IMR-90 (cell line): ENCODE measurements at regions not wholly inside any gene's neighbourhood (a gene's known extent, or its start where the extent isn't known, plus 50 kb on each side); places are given as distances from the start of the nearest gene placed in this dataset.

Experiments
- ATAC-seq: fragments of 200-7000 bp; cut with Tn5 transposase; 2 replicates; pipeline ENCODE4 v1.9.1; 2020; ENCODE audit warnings: low read depth, mild to moderate bottlenecking, moderate library complexity
- BruUV-seq: library from RNA; stranded (reverse); fragments of 400-500 nt; replicated peaks from 2 replicates; lab custom pipeline; 2021; lab: Mats Ljungman, UMichigan
- CTCF ChIA-PET: fragments of 300-600 bp; formaldehyde crosslinking; extraction: SDS; loops from one replicate; lab custom pipeline; 2021; ENCODE audit warnings: antibody characterized with exemption; lab: Yijun Ruan, JAX
- POLR2A ChIA-PET: fragments of 300-600 bp; sonication (Branson Sonifier 250); formaldehyde crosslinking; loops from one replicate; lab custom pipeline; 2022; ENCODE audit warnings: antibody characterized with exemption; ENCODE audit not compliant: unreplicated experiment; lab: Charles Lee
- DNase-seq: peaks from one replicate; pipeline ENCODE4 v3.0.0; 2013
- H2AFZ ChIP-seq: replicated peaks from 2 replicates; pipeline ENCODE3; 2013; ENCODE audit warnings: low read length, mild to moderate bottlenecking; ENCODE audit not compliant: poor library complexity
- H2AK5ac ChIP-seq: 2 replicates; pipeline ENCODE4 v1.6.1; 2013; ENCODE audit warnings: low read depth, low read length, inconsistent platforms
- H2AK9ac ChIP-seq: replicated peaks from 2 replicates; pipeline ENCODE3; 2013; ENCODE audit warnings: mild to moderate bottlenecking, low read depth, low read length, moderate library complexity; ENCODE audit not compliant: poor library complexity
- H2BK120ac ChIP-seq: 2 replicates; pipeline ENCODE4 v1.6.1; 2013; ENCODE audit warnings: low read depth, low read length, inconsistent platforms
- H2BK15ac ChIP-seq: 3 replicates; pipeline ENCODE4 v1.6.1; 2013; ENCODE audit warnings: low read depth, low read length, inconsistent platforms
- H2BK20ac ChIP-seq: 2 replicates; pipeline ENCODE4 v1.6.1; 2013; ENCODE audit warnings: low read depth, mild to moderate bottlenecking, inconsistent platforms, low read length, moderate library complexity
- H2BK5ac ChIP-seq: 2 replicates; pipeline ENCODE4 v1.6.1; 2013; ENCODE audit warnings: mild to moderate bottlenecking, low read depth, low read length, inconsistent platforms; ENCODE audit not compliant: poor library complexity, severe bottlenecking
- H3K14ac ChIP-seq: replicated peaks from 2 replicates; pipeline ENCODE4 v1.6.1; 2013; ENCODE audit warnings: low read depth, low read length, inconsistent platforms
- H3K18ac ChIP-seq: 2 replicates; pipeline ENCODE4 v1.6.1; 2013; ENCODE audit warnings: low read depth, low read length, control low read depth
- H3K23ac ChIP-seq: 2 replicates; pipeline ENCODE4 v1.6.1; 2013; ENCODE audit warnings: low read depth, low read length, inconsistent platforms
- H3K27ac ChIP-seq: 2 replicates; pipeline ENCODE4 v1.5.1; 2013; ENCODE audit warnings: mild to moderate bottlenecking, control low read depth, low read length; ENCODE audit not compliant: insufficient read depth
- H3K27me3 ChIP-seq: 2 replicates; pipeline ENCODE4 v1.6.1; 2013; ENCODE audit warnings: low read length; ENCODE audit not compliant: control insufficient read depth, insufficient read depth
- H3K36me3 ChIP-seq: 2 replicates; pipeline ENCODE4 v1.6.1; 2013; ENCODE audit warnings: low read length, mixed read lengths; ENCODE audit not compliant: control insufficient read depth, insufficient read depth
- H3K4ac ChIP-seq: 2 replicates; pipeline ENCODE4 v1.6.1; 2013; ENCODE audit warnings: low read depth, low read length, inconsistent platforms
- H3K4me1 ChIP-seq: 2 replicates; pipeline ENCODE4 v1.6.1; 2013; ENCODE audit warnings: low read length, mixed read lengths; ENCODE audit not compliant: control insufficient read depth, insufficient read depth
- H3K4me2 ChIP-seq: 2 replicates; pipeline ENCODE4 v1.6.1; 2013; ENCODE audit warnings: low read depth, mild to moderate bottlenecking, control low read depth, low read length, moderate library complexity
- H3K4me3 ChIP-seq: 2 replicates; pipeline ENCODE4 v1.5.1; 2013; ENCODE audit warnings: low read depth, mild to moderate bottlenecking, control low read depth, low read length, moderate library complexity; ENCODE audit not compliant: insufficient read depth
- H3K56ac ChIP-seq: 2 replicates; pipeline ENCODE4 v1.6.1; 2013; ENCODE audit warnings: low read length, inconsistent platforms; ENCODE audit not compliant: insufficient read depth; ENCODE audit errors: extremely low read depth
- H3K79me1 ChIP-seq, 2 experiments: 2 replicates each; pipeline ENCODE4 v1.6.1; 2013; ENCODE audit warnings: low read length in 2 of 2, inconsistent platforms in 1 of 2, low read depth in 1 of 2
- H3K9ac ChIP-seq: 2 replicates; pipeline ENCODE4 v1.6.1; 2013; ENCODE audit warnings: low read depth, low read length, control low read depth
- H3K9me1 ChIP-seq: 2 replicates; pipeline ENCODE4 v1.6.1; 2013; ENCODE audit warnings: low read length, inconsistent platforms; ENCODE audit not compliant: insufficient read depth
- H3K9me3 ChIP-seq: 2 replicates; pipeline ENCODE4 v1.6.1; 2013; ENCODE audit warnings: low read length; ENCODE audit not compliant: control insufficient read depth, insufficient read depth
- H4K20me1 ChIP-seq: 2 replicates; pipeline ENCODE4 v1.6.1; 2013; ENCODE audit warnings: low read length, inconsistent platforms; ENCODE audit not compliant: insufficient read depth
- H4K5ac ChIP-seq: 2 replicates; pipeline ENCODE4 v1.6.1; 2013; ENCODE audit warnings: mild to moderate bottlenecking, low read depth, low read length, control low read depth
- H4K8ac ChIP-seq, 2 experiments: 2 replicates each; pipeline ENCODE4 v1.6.1; 2013; ENCODE audit warnings: low read depth in 2 of 2, low read length in 2 of 2, control low read depth in 1 of 2, inconsistent platforms in 1 of 2
- H4K91ac ChIP-seq: 2 replicates; pipeline ENCODE4 v1.6.1; 2013; ENCODE audit warnings: low read depth, low read length, inconsistent platforms; ENCODE audit not compliant: insufficient read depth
- BHLHE40 ChIP-seq: fragments of 150-350 bp; IDR thresholded peaks from 2 replicates; pipeline ENCODE4 v1.6.1; 2016; ENCODE audit warnings: mild to moderate bottlenecking, low read depth, low read length
- CEBPB ChIP-seq: IDR thresholded peaks from 2 replicates; pipeline ENCODE4 v1.6.1; 2012; ENCODE audit warnings: low read depth, low read length, improper control_type of control experiment
- CHD1 ChIP-seq: IDR thresholded peaks from 2 replicates; pipeline ENCODE4 v1.6.1; 2012; ENCODE audit warnings: low read depth, low read length, improper control_type of control experiment
- FOS ChIP-seq: fragments of 150-350 bp; IDR thresholded peaks from 2 replicates; pipeline ENCODE4 v1.6.1; 2016; ENCODE audit warnings: low read depth, low read length
- MXI1 ChIP-seq: IDR thresholded peaks from 2 replicates; pipeline ENCODE4 v1.6.1; 2012; ENCODE audit warnings: low read depth, mild to moderate bottlenecking, low read length, moderate library complexity, borderline replicate concordance
- NFE2L2 ChIP-seq: fragments of 150-350 bp; IDR thresholded peaks from 2 replicates; pipeline ENCODE4 v1.6.1; 2016; ENCODE audit warnings: low read depth, mild to moderate bottlenecking, low read length
- RCOR1 ChIP-seq: IDR thresholded peaks from 2 replicates; pipeline ENCODE4 v1.6.1; 2012; ENCODE audit warnings: mild to moderate bottlenecking, low read length, improper control_type of control experiment; ENCODE audit not compliant: insufficient replicate concordance
- RFX5 ChIP-seq: IDR thresholded peaks from 2 replicates; pipeline ENCODE4 v1.8.0; 2012; ENCODE audit warnings: low read depth, mild to moderate bottlenecking, low read length, moderate library complexity
- USF2 ChIP-seq: fragments of 150-350 bp; IDR thresholded peaks from 2 replicates; pipeline ENCODE4 v1.6.1; 2017; ENCODE audit warnings: mild to moderate bottlenecking, antibody characterized with exemption, low read length, low read depth
- WGBS, 2 experiments: methylation state at CpG; one replicate each; pipeline versions ENCODE4 v1.1.5 to v1.1.7; 2013; ENCODE audit warnings: missing lambda C conversion rate in 2 of 2; ENCODE audit not compliant: insufficient read length in 1 of 2; ENCODE audit errors: extremely low coverage in 2 of 2; 5-methylcytosine and 5-hydroxymethylcytosine counted together
- dilution Hi-C: fragments of 300-500 bp; cut with HindIII; formaldehyde crosslinking; loops from one replicate; pipeline ENCODE4 v1.14.3; 2018; ENCODE audit warnings: low sequenced_read_pairs; ENCODE audit not compliant: unreplicated experiment
- in situ Hi-C: fragments of 300-500 bp; cut with MboI; formaldehyde crosslinking; loops from 3 replicates; pipeline ENCODE4 v1.14.3; 2019; ENCODE audit warnings: low sequenced_read_pairs, inconsistent platforms, mixed read lengths
- intact Hi-C: fragments of 100-400 bp; cut with micrococcal nuclease; formaldehyde crosslinking; loops from 2 replicates; pipeline ENCODE4 v1.10.0; 2022

GRCh38 chr4:158420782-158421181 is 100.9 kb upstream of the RXFP1 start:
- no peak overlapping the region for H2AK5ac ChIP-seq
- H3K36me3 ChIP-seq: no peaks in the 10 kb centered on the region
- no peak overlapping the region for H3K27ac ChIP-seq
- dilution Hi-C loops: no loop called here
- H2BK5ac ChIP-seq: no peak overlapping the region
- no peak overlapping the region for H3K56ac ChIP-seq
- no peak for ATAC-seq
- H4K20me1 ChIP-seq: no peaks in the 10 kb centered on the region
- in situ Hi-C loops: no loop called here
- H2BK15ac ChIP-seq: no peak overlapping the region
- no peak overlapping the region for H2BK120ac ChIP-seq
- H3K79me1 ChIP-seq: no peaks in the 10 kb centered on the region
- H3K23ac ChIP-seq: no peak overlapping the region
- ChIA-PET POLR2A (no interaction called here), CTCF (no interaction called here)
- H3K14ac ChIP-seq: no peak overlapping the region
- no peak overlapping the region for H3K9ac ChIP-seq
- H2AK9ac ChIP-seq: no peak overlapping the region
- no peak overlapping the region for H4K5ac ChIP-seq
- peaks cover 2% of the 10 kb centered on the region; the same call in 1 of the 2 replicates for H3K27me3 ChIP-seq
- no peak for DNase-seq
- no peaks in the 10 kb centered on the region for H3K9me1 ChIP-seq
- no peak overlapping the region for H3K4me3 ChIP-seq
- TF ChIP-seq BHLHE40: no peak
- TF ChIP-seq RCOR1: no peak
- no peak for TF ChIP-seq RFX5
- TF ChIP-seq CEBPB: no peak
- no peak for TF ChIP-seq MXI1
- TF ChIP-seq FOS: no peak
- TF ChIP-seq NFE2L2: no peak
- TF ChIP-seq CHD1: no peak
- TF ChIP-seq USF2: no peak
- H2AFZ ChIP-seq: no peak overlapping the region
- H4K91ac ChIP-seq: no peak overlapping the region
- no peak overlapping the region for H4K8ac ChIP-seq
- H3K4me2 ChIP-seq: no peak overlapping the region
- no peaks in the 10 kb centered on the region for H3K9me3 ChIP-seq
- intact Hi-C loops: no loop called here
- H3K4ac ChIP-seq: no peak overlapping the region
- H3K4me1 ChIP-seq: no peaks in the 10 kb centered on the region
- no peak overlapping the region for H3K18ac ChIP-seq
- no peak overlapping the region for H2BK20ac ChIP-seq
- WGBS, 2 experiments: no CpG with 5 or more reads among the region's 2 CpGs
- BruUV-seq: no TSS peak
